Muscle layer of colon (tissue), 2 donors: ENCODE measurements at regions not wholly inside any gene's neighbourhood (a gene's known extent, or its start where the extent isn't known, plus 50 kb on each side); places are given as distances from the start of the nearest gene placed in this dataset.

Experiments
- H3K27ac ChIP-seq: one replicate; pipeline ENCODE4 v1.7.0; 2013; ENCODE audit warnings: low read depth, mild to moderate bottlenecking, low read length, moderate library complexity
- H3K27me3 ChIP-seq, 2 donors: one replicate each; pipeline ENCODE4 v1.7.0; 2013; ENCODE audit warnings: low read length in 2 of 2, mild to moderate bottlenecking in 2 of 2; ENCODE audit not compliant: insufficient read depth in 2 of 2, control insufficient read depth in 1 of 2
- H3K36me3 ChIP-seq: one replicate; pipeline ENCODE4 v1.7.0; 2013; ENCODE audit warnings: mild to moderate bottlenecking, low read length; ENCODE audit not compliant: insufficient read depth
- H3K4me1 ChIP-seq: one replicate; pipeline ENCODE4 v1.7.0; 2013; ENCODE audit warnings: mild to moderate bottlenecking, low read length; ENCODE audit not compliant: insufficient read depth
- H3K4me3 ChIP-seq, 2 donors: one replicate each; pipeline ENCODE4 v1.7.0; 2013; ENCODE audit warnings: low read length in 2 of 2, low read depth in 1 of 2, mild to moderate bottlenecking in 1 of 2, moderate library complexity in 1 of 2
- H3K9ac ChIP-seq: one replicate; pipeline ENCODE4 v1.7.0; 2013; ENCODE audit warnings: low read length
- H3K9me3 ChIP-seq: one replicate; pipeline ENCODE4 v1.7.0; 2013; ENCODE audit warnings: mild to moderate bottlenecking, low read length
- donor health status: abdominal sarcoma.
- donor health status: Adenocarcinoma of cecum.

DNA sequence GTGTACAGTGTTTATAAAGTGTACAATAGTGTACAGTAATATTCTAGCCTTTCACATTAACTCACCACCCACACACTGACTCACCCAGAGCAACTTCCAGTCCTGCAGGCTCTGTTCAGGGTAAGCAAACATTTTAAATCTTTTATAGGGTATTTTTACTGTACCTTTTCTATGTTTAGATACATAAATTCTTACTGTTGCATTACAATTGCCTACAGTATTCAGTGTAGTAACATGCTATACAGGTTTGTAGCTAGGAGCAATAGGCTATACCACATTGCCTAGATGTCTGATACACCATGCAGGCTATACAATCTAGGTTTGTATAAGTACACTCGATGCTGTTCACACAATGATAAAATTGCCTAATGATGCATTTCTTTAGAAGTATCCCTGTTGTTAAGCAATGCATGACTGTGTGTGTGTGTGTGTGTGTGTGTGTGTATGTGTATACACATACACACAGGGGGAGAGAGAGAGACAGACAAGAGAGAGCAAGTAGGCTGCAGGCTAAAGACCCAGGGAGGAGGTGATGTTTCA, 72.5 kb upstream of the PRR23C start:
- Histone ChIP-seq H3K9ac (no peak overlapping the region), H3K9me3 (no peaks in the 10 kb centered on the region), H3K36me3 (no peaks in the 10 kb centered on the region), H3K4me3 (no peak overlapping the region), H3K4me1 (no peaks in the 10 kb centered on the region), H3K27ac (no peak overlapping the region), H3K27me3 (no peaks in the 10 kb centered on the region)

DNA sequence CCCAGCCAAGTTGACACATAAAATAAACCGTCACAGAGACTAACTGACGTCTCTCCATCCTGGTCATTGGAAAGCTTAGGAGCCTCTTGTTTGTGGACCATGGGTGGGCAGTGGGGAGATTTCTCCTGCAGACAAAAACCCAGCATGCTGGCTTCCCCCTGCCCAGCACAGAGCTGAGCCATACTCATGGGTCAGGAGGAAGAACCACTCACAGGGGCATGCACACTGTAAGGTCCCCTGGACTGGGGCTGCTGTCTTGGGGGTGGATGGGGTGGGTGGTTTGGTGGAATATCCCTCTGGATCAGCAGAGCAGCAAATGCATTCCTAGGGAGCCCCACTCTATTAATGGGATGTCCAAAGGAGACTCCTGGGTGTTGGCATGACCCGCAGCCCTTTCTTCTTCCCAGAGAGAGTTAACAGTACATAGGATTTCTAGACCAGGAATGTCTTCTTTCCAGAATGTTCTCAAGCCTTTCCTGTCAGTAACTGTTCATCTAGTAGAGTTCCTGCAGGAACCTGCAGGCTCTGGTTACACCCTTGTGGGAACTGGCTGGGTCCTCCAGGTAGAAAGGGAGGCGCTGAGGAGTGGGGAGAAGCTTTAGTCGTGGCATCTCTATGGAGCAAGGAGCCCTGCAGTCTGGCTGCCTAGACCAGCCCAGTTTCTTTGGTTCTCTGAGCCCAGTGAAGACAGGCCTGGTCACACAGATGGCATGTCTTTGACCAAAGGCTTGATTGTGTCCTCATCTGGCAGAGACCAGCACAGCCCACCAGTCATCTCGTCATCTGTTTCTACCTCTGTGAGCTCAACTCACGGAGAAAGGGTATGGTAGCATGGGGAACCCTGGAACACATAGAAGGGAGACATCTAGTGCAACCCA, 73.4 kb upstream of the PRR23C start:
- H3K4me1 ChIP-seq, result no peaks in the 10 kb centered on the region

DNA sequence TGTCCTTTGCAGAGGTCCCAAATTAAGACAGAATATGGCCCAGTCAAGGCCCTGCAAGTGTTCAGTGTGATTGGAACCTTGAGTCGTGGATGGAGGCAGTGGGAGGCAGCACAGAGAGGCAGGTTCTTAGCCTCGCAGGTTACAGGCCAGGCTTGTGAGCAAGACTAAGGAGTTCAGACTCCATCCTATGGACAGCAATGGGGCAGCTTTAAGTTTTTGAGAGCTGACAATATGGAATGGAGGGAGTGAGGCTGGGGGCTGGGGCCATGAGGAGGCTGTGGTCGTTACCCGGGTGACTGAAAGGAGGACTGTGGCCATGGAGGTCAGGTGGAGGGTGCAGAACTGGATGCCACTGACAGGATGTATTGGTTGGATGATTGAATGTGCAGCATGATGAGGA, 74.1 kb upstream of the PRR23C start:
- Histone ChIP-seq H3K4me3 (no peak overlapping the region), H3K4me1 (no peaks in the 10 kb centered on the region), H3K27me3 (no peaks in the 10 kb centered on the region), H3K9me3 (no peaks in the 10 kb centered on the region), H3K9ac (no peak overlapping the region), H3K27ac (no peak overlapping the region), H3K36me3 (no peaks in the 10 kb centered on the region)

More for the DNA sequence above, 73.4 kb upstream of the PRR23C start:
- H3K27me3 ChIP-seq, result no peaks in the 10 kb centered on the region
- H3K9me3 ChIP-seq, result no peaks in the 10 kb centered on the region
- no peak overlapping the region for H3K4me3 ChIP-seq
- H3K9ac ChIP-seq, result no peak overlapping the region
- no peak overlapping the region for H3K27ac ChIP-seq
- H3K36me3 ChIP-seq, result no peaks in the 10 kb centered on the region

DNA sequence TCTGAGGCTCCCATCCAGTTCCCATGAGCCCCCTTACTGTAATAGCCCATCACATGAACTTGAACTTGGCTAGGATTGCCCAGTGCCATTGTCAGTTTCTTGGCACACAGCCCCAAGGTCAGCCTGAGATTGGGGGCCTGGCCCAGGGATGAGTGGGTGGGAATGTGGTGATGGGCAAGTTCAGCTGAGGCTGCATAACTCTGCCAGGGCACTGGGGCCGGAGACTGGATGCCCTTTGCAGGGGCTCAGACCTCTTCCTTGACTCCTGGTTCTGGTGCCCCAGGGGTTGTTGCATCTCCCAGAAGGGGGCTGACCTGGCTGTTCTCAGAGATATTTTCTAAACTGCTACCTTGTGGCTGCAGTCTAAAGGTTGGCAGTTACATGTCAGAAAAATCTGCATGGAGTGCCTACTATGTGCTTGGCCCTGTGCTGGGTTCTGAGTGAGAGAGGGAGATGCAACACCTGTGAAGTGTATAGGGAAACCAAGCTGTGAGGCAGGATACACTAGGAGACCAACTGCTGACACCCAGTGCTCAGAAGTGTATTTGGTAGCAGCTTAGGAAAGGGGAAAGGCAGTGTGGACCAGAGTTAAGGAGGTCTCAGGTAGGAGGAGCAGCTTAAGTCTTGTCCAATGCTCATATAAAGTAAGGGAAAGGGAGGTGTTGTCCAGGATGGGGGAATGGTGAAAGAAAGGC, 74.8 kb upstream of the PRR23C start:
- Histone ChIP-seq H3K9ac (no peak overlapping the region), H3K4me3 (no peak overlapping the region), H3K27me3 (no peaks in the 10 kb centered on the region), H3K9me3 (no peaks in the 10 kb centered on the region), H3K27ac (no peak overlapping the region), H3K36me3 (no peaks in the 10 kb centered on the region), H3K4me1 (no peaks in the 10 kb centered on the region)

DNA sequence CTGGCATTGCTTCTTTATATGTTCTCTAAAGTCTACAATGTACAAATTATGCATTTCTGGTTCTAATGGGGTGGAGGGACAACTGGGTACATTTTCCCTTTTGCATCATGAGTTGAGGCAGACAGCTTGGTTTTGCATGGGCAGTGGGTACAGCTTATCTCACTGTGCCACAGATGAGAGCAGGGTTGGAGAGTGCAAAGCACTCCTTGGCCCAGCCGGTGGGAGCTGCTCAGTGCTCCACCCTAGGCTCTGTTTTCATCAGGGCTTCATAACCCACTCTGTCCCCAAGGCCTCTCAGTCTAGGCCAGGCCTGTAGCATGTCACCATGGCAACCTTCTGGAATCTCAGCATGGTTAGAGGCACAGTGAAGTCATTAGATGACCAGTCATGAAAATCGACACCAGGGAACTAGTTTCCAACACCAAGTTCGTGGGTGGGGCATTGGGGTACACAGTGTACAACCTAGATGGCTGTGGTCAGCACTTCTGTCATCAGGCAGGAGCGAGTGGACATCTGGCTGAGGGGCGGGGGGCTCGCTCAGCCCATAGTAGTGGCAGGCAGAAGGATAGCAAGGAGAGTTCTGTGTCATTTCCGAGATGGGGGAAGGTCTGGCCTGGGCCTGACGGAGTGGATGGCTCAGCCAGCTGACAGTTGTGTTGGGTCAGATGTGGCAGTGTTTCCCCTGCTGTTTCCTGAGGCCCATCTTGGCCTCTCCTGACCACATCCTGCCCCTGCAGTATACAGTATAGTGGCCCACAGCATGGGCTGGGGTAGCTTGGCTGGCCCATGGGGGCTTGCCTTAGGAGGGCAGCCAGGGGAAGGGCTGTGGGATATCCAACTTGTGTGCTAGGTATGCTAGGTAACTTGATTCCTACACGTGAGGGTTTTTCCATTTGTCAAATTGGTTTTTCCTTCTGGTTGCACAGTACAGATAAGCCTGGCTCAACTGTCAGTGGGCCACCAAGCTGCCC, 75.7 kb upstream of the PRR23C start:
- no peaks in the 10 kb centered on the region for H3K36me3 ChIP-seq
- H3K27ac ChIP-seq, result no peak overlapping the region
- no peak overlapping the region for H3K9ac ChIP-seq
- H3K4me1 ChIP-seq, result no peaks in the 10 kb centered on the region
- no peak overlapping the region for H3K4me3 ChIP-seq
- H3K9me3 ChIP-seq, result no peaks in the 10 kb centered on the region
- H3K27me3 ChIP-seq, result no peaks in the 10 kb centered on the region

DNA sequence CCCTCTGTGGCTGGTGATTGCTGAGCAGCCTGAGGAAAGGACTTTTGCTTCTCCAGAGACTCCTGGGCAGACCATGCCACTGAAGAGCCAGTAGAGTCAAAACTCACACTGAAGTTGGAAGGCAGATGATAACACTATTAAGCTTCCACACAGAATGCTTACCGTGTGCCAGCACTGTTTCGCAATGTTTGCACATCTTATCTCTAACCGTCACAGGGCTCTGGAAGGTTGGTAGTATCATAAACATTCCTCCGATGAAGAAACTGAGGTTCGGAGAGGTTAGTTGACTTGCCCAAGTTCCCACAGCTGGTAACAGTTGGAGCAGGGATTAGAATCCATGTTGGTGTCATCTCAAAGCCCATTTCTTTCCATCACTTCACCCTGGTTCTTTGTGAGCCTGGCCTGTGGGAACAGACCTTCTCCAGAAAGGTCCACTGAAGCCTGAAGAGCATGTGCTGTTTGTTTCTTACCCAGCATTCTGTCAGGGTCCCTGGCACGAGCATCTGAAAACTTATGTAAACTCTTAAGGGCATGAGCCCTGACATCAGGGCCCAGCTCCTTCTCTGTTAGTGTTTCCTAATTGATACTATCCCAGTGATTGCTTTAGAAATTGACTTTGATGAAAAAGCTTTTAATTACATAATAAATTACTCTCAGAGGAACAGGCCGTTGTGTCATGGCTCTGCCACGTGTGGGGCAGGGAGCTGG, 77.0 kb upstream of the PRR23C start:
- no peaks in the 10 kb centered on the region for H3K36me3 ChIP-seq
- no peak overlapping the region for H3K9ac ChIP-seq
- no peak overlapping the region for H3K4me3 ChIP-seq
- H3K9me3 ChIP-seq, result no peaks in the 10 kb centered on the region
- H3K4me1 ChIP-seq, result no peaks in the 10 kb centered on the region
- H3K27me3 ChIP-seq, result no peaks in the 10 kb centered on the region
- no peak overlapping the region for H3K27ac ChIP-seq

DNA sequence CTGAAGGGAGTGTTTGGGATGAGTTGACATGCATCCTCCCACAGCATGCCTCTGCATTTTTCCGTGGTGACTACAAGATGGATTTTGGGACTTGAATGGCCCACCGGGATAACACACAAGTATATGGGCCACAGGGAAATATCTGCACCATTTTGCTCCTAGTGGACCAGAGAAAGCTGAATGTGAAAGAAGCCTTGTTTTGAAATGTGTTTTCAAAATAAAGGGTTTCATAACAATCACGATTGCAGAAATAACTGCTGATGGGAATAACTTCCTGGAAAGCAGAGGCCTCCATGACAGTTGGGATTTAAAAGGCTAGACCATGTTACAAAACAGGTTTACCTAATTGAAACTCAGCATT, 77.5 kb upstream of the PRR23C start:
- H3K4me3 ChIP-seq, result no peak overlapping the region
- H3K36me3 ChIP-seq, result no peaks in the 10 kb centered on the region
- no peaks in the 10 kb centered on the region for H3K4me1 ChIP-seq
- no peak overlapping the region for H3K9ac ChIP-seq
- no peaks in the 10 kb centered on the region for H3K9me3 ChIP-seq
- no peak overlapping the region for H3K27ac ChIP-seq
- no peaks in the 10 kb centered on the region for H3K27me3 ChIP-seq

DNA sequence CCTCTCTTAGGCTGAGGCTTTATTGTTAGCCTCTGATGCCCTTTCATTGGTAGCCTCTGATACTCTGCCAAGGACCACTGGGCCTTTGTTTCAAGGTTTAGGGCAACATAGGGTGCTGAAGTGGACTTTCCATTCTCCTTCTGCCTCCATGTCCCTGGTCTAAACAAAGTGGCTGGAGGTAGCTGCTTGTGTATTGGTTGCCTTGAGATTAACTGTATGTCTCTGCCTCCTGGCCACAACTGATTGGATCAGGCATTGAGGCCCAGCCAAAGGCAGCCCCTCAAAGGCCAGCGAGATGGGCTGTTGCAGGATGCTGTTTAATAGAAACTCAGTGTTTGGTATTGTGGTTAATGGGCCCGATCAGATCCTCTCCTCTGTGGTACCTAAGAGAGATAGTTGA, 77.9 kb upstream of the PRR23C start:
- Histone ChIP-seq H3K27ac (no peak overlapping the region), H3K4me1 (no peaks in the 10 kb centered on the region), H3K9ac (no peak overlapping the region), H3K27me3 (no peaks in the 10 kb centered on the region), H3K9me3 (no peaks in the 10 kb centered on the region), H3K36me3 (no peaks in the 10 kb centered on the region), H3K4me3 (no peak overlapping the region)

DNA sequence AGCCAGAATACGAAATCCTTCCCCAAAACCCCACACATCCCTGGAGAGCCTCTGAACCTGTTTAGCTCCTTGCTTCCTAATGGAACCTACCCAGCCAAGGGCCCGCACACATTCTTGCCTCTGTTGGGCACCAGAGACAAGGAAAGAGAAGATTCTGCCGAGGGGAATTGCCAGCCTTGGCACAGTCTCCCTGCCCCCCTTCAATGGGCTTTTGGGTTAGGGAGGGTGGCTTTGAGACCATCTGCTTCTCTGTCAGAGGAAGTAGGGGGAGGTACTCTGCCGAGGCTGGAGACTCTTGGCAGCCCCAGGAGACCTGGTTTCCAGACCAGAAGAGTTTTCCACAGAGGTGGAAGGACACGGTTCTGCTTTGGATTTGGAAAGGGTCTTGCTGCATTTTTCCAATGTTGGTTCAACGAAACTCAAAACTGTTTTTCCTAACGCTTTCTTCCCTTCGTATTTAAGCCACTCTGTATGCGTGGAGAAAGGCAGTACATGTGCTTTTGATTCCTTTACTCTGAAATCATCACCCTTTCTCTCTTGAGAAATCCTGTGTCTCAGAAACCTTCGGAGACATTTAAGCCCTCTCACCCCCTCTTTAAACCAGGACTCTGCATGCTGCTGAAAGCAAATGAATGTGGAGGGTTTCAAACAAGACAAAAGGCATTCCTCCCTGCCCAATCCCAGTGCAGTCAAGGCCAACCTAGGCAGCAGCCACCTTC, 78.8 kb upstream of the PRR23C start:
- H3K36me3 ChIP-seq, result no peaks in the 10 kb centered on the region
- no peaks in the 10 kb centered on the region for H3K27me3 ChIP-seq
- no peak overlapping the region for H3K9ac ChIP-seq
- no peak overlapping the region for H3K4me3 ChIP-seq
- no peaks in the 10 kb centered on the region for H3K9me3 ChIP-seq
- no peak overlapping the region for H3K27ac ChIP-seq
- H3K4me1 ChIP-seq, result no peaks in the 10 kb centered on the region

DNA sequence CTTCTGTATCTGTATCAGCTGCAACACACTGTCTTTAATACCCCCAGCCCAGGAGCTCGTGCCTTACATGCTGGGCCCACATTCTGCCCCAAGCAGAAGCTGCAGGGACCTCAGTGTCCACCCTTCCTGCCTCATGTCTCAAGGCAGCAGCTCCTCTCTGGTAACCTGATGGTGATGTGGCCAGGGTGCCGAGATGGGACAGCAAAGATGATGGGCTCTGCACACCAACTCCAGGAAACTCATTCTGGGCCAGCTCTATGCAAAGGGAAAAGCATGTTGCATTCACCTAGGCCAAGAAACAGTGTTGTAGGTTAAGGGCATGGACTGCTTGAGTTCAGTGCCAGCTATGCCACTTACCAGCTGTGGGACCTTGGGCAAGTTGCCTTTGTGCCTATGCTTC, 79.5 kb upstream of the PRR23C start:
- no peaks in the 10 kb centered on the region for H3K27me3 ChIP-seq
- no peaks in the 10 kb centered on the region for H3K36me3 ChIP-seq
- no peaks in the 10 kb centered on the region for H3K9me3 ChIP-seq
- H3K4me3 ChIP-seq, result no peak overlapping the region
- no peak overlapping the region for H3K27ac ChIP-seq
- H3K9ac ChIP-seq, result no peak overlapping the region
- no peaks in the 10 kb centered on the region for H3K4me1 ChIP-seq
